ENCODE measurements at regions not wholly inside any gene's neighbourhood (a gene's known extent, or its start where the extent isn't known, plus 50 kb on each side); places are given as distances from the start of the nearest gene placed in this dataset.

GRCh38 chr18:27261769-27262549 lies 76.9 kb upstream of the CHST9 start:
- Mint-ChIP-seq H3K36me3 (ENCODE audit: unreplicated experiment) (no peaks in the 10 kb centered on the region), H3K9me3 (ENCODE audit: unreplicated experiment) (peaks cover 27% of the 10 kb centered on the region), H3K27me3 (ENCODE audit: unreplicated experiment) (peaks cover 10% of the 10 kb centered on the region), H3K4me3 (ENCODE audit: unreplicated experiment) (no peak overlapping the region), H3K4me1 (ENCODE audit: unreplicated experiment) (no peaks in the 10 kb centered on the region), H3K27ac (ENCODE audit: unreplicated experiment) (no peak overlapping the region)
- no peak for TF ChIP-seq CTCF (IDR thresholded peaks at IDR 0.05)
- no peak for DNase-seq (ENCODE audit: extremely low spot score, unreplicated experiment)

GRCh38 chr18:27253571-27253970 lies 68.5 kb upstream of the CHST9 start:
- no peak for TF ChIP-seq CTCF (IDR thresholded peaks at IDR 0.05)
- H3K4me1 Mint-ChIP-seq (ENCODE audit: unreplicated experiment): no peaks in the 10 kb centered on the region
- DNase-seq (ENCODE audit: extremely low spot score, unreplicated experiment): no peak
- H3K27ac Mint-ChIP-seq (ENCODE audit: unreplicated experiment): no peak overlapping the region
- no peaks in the 10 kb centered on the region for H3K36me3 Mint-ChIP-seq (ENCODE audit: unreplicated experiment)
- no peak overlapping the region for H3K4me3 Mint-ChIP-seq (ENCODE audit: unreplicated experiment)
- peaks cover 21% of the 10 kb centered on the region for H3K27me3 Mint-ChIP-seq (ENCODE audit: unreplicated experiment)
- no peaks in the 10 kb centered on the region for H3K9me3 Mint-ChIP-seq (ENCODE audit: unreplicated experiment)

- Mint-ChIP-seq H3K9me3 (ENCODE audit: unreplicated experiment) (no peaks in the 10 kb centered on the region), H3K27ac (ENCODE audit: unreplicated experiment) (no peak overlapping the region), H3K4me1 (ENCODE audit: unreplicated experiment) (no peaks in the 10 kb centered on the region), H3K27me3 (ENCODE audit: unreplicated experiment) (peaks cover 21% of the 10 kb centered on the region), H3K36me3 (ENCODE audit: unreplicated experiment) (no peaks in the 10 kb centered on the region), H3K4me3 (ENCODE audit: unreplicated experiment) (no peak overlapping the region)
- DNase-seq (ENCODE audit: extremely low spot score, unreplicated experiment): no peak
- TF ChIP-seq CTCF (IDR thresholded peaks at IDR 0.05): no peak
These were observed 65.4 kb upstream of the CHST9 start for GRCh38 chr18:27250471-27250870.

- Mint-ChIP-seq H3K4me1 (ENCODE audit: unreplicated experiment) (no peaks in the 10 kb centered on the region), H3K27ac (ENCODE audit: unreplicated experiment) (no peak overlapping the region), H3K9me3 (ENCODE audit: unreplicated experiment) (no peaks in the 10 kb centered on the region), H3K36me3 (ENCODE audit: unreplicated experiment) (no peaks in the 10 kb centered on the region), H3K4me3 (ENCODE audit: unreplicated experiment) (no peak overlapping the region), H3K27me3 (ENCODE audit: unreplicated experiment) (peaks cover 21% of the 10 kb centered on the region)
- no peak for TF ChIP-seq CTCF (IDR thresholded peaks at IDR 0.05)
- DNase-seq (ENCODE audit: extremely low spot score, unreplicated experiment): no peak
These were observed 64.8 kb upstream of the CHST9 start for GRCh38 chr18:27249933-27250332.

GRCh38 chr18:27244259-27244658 lies 59.2 kb upstream of the CHST9 start:
- Mint-ChIP-seq H3K36me3 (ENCODE audit: unreplicated experiment) (no peaks in the 10 kb centered on the region), H3K4me3 (ENCODE audit: unreplicated experiment) (no peak overlapping the region), H3K4me1 (ENCODE audit: unreplicated experiment) (no peaks in the 10 kb centered on the region), H3K27me3 (ENCODE audit: unreplicated experiment) (peaks cover 12% of the 10 kb centered on the region), H3K9me3 (ENCODE audit: unreplicated experiment) (no peaks in the 10 kb centered on the region), H3K27ac (ENCODE audit: unreplicated experiment) (no peak overlapping the region)
- no peak for TF ChIP-seq CTCF (IDR thresholded peaks at IDR 0.05)
- no peak for DNase-seq (ENCODE audit: extremely low spot score, unreplicated experiment)

All from osteocyte (in vitro differentiated cells).